Fibroblast of villous mesenchyme (primary cell): ENCODE measurements at regions not wholly inside any gene's neighbourhood (a gene's known extent, or its start where the extent isn't known, plus 50 kb on each side); places are given as distances from the start of the nearest gene placed in this dataset.
"Not testable (repeated sequence)": the region's sequence is repeated elsewhere in the genome, so short reads cannot be mapped to it uniquely, and the experiment has no call there.

ENCODE experiments used
- DNase-seq: peaks from one replicate; pipeline ENCODE4 v3.0.0-alpha.2; 2010; ENCODE audit warnings: low read depth
- H3K4me3 ChIP-seq: 2 replicates; pipeline ENCODE4 v1.5.1; 2011; ENCODE audit warnings: low read depth, mild to moderate bottlenecking, low read length
- TF ChIP-seq, protein P1 (sequence below): IDR thresholded peaks from 2 replicates; pipeline ENCODE4 v1.5.1; 2012; ENCODE audit warnings: low read depth, mild to moderate bottlenecking, low read length; ENCODE audit not compliant: insufficient read depth

DNA sequence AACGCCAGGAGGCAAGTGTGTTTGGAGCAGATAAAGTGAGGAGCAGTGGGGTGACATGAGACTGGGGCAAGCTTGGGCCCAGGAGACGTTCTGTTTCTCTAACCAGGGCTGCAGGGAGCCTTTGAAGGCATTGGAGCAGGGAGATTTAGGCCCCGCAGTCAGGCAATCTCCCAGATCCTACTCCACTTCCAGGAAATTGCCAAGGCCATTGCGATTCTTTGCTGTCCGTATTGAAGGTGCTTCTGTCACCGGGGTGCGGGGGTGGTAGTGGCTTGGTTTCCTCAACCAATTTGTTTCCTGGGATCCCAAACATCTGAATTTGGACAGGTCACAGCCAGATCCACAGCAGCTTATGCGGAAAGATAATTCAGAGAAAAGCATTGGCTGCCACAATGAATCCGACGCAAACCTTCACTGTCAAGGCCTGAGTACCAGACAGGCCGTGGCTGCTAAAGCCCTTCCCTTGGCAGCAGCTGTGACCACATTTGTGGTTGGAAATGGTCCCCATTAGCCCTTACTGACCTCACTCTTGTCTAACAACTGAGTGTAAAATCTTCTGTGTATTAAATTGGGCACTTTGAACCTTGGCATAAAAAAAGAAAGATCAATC, 385.6 kb downstream of the PTPRU start:
- H3K4me3 ChIP-seq: no peak overlapping the region
- TF ChIP-seq, protein P1, sequence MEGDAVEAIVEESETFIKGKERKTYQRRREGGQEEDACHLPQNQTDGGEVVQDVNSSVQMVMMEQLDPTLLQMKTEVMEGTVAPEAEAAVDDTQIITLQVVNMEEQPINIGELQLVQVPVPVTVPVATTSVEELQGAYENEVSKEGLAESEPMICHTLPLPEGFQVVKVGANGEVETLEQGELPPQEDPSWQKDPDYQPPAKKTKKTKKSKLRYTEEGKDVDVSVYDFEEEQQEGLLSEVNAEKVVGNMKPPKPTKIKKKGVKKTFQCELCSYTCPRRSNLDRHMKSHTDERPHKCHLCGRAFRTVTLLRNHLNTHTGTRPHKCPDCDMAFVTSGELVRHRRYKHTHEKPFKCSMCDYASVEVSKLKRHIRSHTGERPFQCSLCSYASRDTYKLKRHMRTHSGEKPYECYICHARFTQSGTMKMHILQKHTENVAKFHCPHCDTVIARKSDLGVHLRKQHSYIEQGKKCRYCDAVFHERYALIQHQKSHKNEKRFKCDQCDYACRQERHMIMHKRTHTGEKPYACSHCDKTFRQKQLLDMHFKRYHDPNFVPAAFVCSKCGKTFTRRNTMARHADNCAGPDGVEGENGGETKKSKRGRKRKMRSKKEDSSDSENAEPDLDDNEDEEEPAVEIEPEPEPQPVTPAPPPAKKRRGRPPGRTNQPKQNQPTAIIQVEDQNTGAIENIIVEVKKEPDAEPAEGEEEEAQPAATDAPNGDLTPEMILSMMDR: no peak
- no peak for DNase-seq

DNA sequence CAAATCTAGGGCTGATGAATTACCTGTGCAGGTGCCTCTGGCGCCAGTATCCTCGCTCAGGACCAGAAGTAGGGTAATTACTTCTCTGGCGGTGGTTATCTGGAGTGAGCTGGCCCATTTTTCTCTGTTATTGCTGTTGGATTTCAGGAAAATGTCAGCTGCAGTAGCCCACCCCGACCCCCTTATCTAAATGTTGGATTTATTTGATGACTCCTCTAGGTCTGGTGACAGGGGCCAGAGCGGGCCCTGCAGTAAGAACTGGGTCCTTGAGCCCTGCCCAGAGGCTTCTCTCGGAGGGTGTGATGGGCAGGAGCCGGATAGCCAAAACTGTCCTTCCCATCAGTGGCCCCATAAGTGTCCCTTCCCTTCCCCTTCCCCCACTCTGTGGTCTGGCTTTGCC, 384.3 kb downstream of the PTPRU start:
- TF ChIP-seq, protein P1: no peak
- DNase-seq: no peak
- H3K4me3 ChIP-seq: no peak overlapping the region

DNA sequence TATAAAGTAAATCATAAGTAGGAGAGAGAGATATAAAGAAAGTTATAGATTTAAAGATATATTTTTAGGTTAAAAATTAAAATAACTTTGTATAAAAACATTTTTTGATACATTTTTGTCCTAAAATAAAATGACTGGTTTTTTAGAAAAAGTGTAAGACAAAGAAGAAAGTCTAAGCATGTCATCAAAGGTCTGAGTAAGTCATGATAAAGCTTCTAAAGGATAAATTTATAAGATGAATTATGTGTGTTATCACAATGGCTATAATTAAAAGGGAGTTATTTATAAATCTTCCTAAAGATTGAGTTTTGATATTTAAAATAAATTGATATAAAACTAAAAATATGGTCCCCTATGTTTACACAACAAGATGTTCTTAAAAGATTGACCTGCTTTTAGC, 370.9 kb downstream of the PTPRU start:
- DNase-seq: no peak
- TF ChIP-seq, protein P1: no peak

DNA sequence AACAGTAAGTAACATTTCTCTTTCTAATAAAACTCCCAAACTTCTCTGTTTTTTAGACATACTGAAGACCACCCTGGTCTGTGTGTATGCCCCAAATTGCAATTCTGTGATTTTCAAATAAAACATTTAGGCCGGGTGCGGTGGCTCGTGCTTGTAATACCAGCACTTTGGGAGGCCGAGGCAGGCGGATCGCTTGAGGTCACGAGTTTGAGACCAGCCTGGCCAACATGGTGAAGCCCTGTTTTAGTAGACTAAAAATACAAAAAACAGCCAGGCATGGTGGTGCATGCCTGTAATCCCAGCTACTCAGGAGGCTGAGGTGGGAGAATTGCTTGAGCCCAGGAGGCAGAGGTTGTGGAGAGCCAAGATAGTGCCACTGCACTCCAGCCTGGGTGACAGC, 368.5 kb downstream of the PTPRU start:
- H3K4me3 ChIP-seq, DNase-seq: not testable (repeated sequence)

More for the DNA sequence above, 370.9 kb downstream of the PTPRU start:
- H3K4me3 ChIP-seq: no peak overlapping the region

DNA sequence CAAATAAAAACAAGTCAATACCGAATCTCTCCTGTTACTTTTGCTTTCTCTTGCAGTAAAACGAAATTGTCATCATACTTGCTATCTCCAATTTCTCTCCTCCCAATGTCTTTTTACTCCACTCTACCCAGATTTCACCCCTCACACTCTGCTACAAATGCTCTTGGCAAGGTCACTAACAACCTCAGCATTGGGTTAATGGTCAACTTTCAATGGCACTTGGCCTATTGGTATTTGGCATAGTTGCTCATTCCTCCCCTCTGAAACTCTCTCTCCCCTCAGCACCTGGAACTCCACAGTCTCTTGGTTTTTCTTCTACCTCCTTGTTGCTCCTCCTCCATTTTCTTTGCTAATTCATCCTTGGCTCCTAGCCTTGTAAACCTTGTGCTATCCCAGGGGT, 367.3 kb downstream of the PTPRU start:
- TF ChIP-seq, protein P1: no peak
- DNase-seq: no peak
- no peak overlapping the region for H3K4me3 ChIP-seq

DNA sequence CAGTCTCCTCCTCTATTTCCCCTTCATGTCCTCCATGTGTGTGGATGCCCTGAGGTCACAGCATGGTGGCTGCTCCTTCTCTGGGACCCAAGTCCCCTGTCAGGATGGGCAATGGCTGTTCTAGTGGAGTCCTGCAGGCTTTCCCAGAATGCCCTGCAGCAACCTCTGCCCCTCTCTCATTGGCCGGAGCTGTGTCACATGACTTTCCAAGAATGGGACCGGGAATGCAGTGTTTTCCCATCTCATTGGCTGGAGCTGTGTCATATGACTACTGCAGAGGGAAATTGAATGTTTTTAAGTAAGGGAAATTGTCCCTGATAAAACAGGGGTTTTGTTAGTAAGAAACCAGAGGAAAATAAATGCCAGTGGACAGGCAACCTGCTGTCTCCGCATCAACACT, 365.9 kb downstream of the PTPRU start:
- no peak overlapping the region for H3K4me3 ChIP-seq
- TF ChIP-seq, protein P1: no peak
- no peak for DNase-seq

DNA sequence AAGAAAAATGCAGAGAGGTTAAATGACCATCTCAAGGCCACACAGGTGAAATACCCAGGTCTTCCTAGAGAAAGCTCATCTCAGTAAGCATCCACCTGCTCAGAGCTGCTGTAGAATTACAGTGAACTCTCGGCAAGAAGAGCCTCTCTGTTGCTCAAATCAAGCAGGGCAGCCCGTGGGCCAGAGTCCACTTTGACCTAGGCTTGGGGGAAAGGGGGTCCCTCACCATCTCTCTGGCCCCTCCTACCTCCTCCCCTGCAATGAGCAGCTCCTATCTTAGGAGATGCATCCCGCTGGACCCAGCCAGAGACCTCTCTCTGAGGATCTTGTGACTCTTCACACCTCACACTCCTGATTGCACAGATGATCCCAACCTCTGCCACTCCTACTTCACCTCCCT, 364.7 kb downstream of the PTPRU start:
- TF ChIP-seq, protein P1: no peak
- no peak for DNase-seq
- H3K4me3 ChIP-seq: no peak overlapping the region

DNA sequence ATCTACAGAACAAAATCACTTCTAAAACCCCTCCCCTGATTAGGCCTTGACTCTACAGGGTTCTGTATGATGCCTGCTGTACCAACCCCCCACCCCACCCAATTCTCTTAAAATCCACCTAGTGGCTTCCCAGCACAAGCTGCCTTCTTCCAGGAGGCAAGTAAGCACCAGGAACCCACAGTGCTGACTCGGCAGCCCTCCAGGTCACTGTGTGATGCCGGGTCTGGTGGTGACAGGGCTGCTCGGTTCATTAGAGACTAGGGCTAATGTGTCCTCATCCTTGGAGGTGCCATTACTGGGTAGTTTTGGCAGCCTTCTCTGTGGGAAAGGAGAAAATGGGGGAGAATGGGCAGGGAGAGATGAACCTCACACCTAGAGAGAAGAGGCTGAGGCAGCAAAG, 363.5 kb downstream of the PTPRU start:
- DNase-seq: no peak
- no peak overlapping the region for H3K4me3 ChIP-seq
- TF ChIP-seq, protein P1: no peak
